Activated B cell treated with CpG ODN at 0.5 μM for 24 hours (primary cell): ENCODE measurements at regions not wholly inside any gene's neighbourhood (a gene's known extent, or its start where the extent isn't known, plus 50 kb on each side); places are given as distances from the start of the nearest gene placed in this dataset.
"Not testable (repeated sequence)": the region's sequence is repeated elsewhere in the genome, so short reads cannot be mapped to it uniquely, and the experiment has no call there.

ENCODE experiments used
- ATAC-seq: fragments of 200-7000 bp; cut with Tn5 transposase; one replicate; pipeline ENCODE4 v1.10.0; 2021; ENCODE audit warnings: low read depth, mild to moderate bottlenecking, moderate library complexity
- CTCF ChIA-PET: fragments of 350-600 bp; sonication (Branson Sonifier 250); formaldehyde crosslinking; loops from one replicate; lab custom pipeline; 2021; ENCODE audit warnings: antibody characterized with exemption; lab: Charles Lee
- POLR2A ChIA-PET: fragments of 350-600 bp; sonication (Branson Sonifier 250); formaldehyde crosslinking; loops from one replicate; lab custom pipeline; 2021; ENCODE audit warnings: antibody characterized with exemption; lab: Charles Lee
- DNase-seq: peaks from one replicate; pipeline ENCODE4 v3.0.0; 2022
- H3K27ac Mint-ChIP-seq: one replicate; pipeline ENCODE4 v1.8.0; 2020; ENCODE audit warnings: mixed read lengths
- H3K27me3 Mint-ChIP-seq: one replicate; pipeline ENCODE4 v1.8.0; 2021; ENCODE audit warnings: mixed read lengths
- H3K36me3 Mint-ChIP-seq: one replicate; pipeline ENCODE4 v1.8.0; 2021; ENCODE audit warnings: low read depth, mixed read lengths
- H3K4me1 Mint-ChIP-seq: one replicate; pipeline ENCODE4 v1.8.0; 2021; ENCODE audit warnings: mixed read lengths
- H3K4me3 Mint-ChIP-seq: one replicate; pipeline ENCODE4 v1.8.0; 2020; ENCODE audit warnings: mild to moderate bottlenecking, mixed read lengths
- H3K9me3 Mint-ChIP-seq: one replicate; pipeline ENCODE4 v1.8.0; 2020; ENCODE audit warnings: mixed read lengths
- intact Hi-C: fragments of 100-400 bp; cut with micrococcal nuclease; formaldehyde crosslinking; loops from one replicate; pipeline ENCODE4 v1.15.1; 2024
- TF ChIP-seq, protein P1 (sequence below): fragments of 200-600 bp; IDR thresholded peaks from one replicate; pipeline ENCODE4 v1.8.0; 2022; ENCODE audit warnings: antibody characterized with exemption, mild to moderate bottlenecking

DNA sequence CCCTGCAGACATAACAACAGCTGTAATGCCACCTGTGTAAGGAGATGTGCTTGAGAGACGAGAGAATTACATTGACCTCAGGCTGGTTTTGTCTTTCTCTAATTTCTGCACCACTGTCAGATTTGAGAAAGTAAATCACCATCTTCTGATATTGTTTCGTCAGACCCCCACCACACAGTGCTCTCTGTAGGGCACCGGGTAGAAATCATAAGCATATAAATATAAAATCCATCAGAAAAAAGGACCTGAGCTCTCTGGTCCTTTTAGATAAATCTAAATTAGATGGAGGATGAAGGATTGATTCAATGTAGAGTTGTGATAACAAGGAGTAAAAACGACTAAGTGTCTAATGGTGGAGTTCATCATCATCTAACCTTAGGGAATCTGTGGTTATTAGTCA, 1981.0 kb upstream of the PRR20A start:
- Mint-ChIP-seq H3K4me1 (no peaks in the 10 kb centered on the region), H3K4me3 (no peak overlapping the region), H3K27me3 (no peaks in the 10 kb centered on the region), H3K27ac (no peak overlapping the region), H3K36me3 (no peaks in the 10 kb centered on the region), H3K9me3 (peaks cover 16% of the 10 kb centered on the region)
- DNase-seq, result no peak
- no peak for ATAC-seq
- TF ChIP-seq, protein P1, sequence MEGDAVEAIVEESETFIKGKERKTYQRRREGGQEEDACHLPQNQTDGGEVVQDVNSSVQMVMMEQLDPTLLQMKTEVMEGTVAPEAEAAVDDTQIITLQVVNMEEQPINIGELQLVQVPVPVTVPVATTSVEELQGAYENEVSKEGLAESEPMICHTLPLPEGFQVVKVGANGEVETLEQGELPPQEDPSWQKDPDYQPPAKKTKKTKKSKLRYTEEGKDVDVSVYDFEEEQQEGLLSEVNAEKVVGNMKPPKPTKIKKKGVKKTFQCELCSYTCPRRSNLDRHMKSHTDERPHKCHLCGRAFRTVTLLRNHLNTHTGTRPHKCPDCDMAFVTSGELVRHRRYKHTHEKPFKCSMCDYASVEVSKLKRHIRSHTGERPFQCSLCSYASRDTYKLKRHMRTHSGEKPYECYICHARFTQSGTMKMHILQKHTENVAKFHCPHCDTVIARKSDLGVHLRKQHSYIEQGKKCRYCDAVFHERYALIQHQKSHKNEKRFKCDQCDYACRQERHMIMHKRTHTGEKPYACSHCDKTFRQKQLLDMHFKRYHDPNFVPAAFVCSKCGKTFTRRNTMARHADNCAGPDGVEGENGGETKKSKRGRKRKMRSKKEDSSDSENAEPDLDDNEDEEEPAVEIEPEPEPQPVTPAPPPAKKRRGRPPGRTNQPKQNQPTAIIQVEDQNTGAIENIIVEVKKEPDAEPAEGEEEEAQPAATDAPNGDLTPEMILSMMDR, result no peak
- POLR2A ChIA-PET, result no interaction called here
- CTCF ChIA-PET, result no interaction called here
- intact Hi-C loops, result no loop called here

DNA sequence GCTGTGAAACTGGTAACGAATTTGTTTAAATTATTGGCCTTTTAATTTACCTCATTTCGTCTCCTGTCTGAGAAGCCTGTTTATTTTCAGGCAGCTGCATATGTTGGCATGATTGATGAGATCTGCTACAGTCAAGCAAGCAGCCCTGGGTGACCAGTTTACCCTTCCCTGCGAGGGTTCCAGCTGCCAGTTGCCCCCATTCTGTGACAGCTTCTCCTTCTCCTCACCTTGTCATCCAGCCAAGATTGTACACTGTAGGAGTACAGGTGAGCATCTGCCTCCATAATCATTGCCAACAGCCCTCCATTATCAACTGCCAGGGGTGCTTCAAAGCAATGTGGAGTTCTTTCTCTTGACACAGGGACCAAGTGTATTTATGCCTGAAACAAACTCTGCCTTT, 1979.9 kb upstream of the PRR20A start:
- CTCF ChIA-PET, result no interaction called here
- Mint-ChIP-seq H3K36me3 (no peaks in the 10 kb centered on the region), H3K9me3 (peaks cover 15% of the 10 kb centered on the region), H3K27ac (no peak overlapping the region), H3K27me3 (no peaks in the 10 kb centered on the region), H3K4me1 (no peaks in the 10 kb centered on the region), H3K4me3 (no peak overlapping the region)
- ATAC-seq, result no peak
- POLR2A ChIA-PET, result no interaction called here
- TF ChIP-seq, protein P1, result no peak
- DNase-seq, result no peak
- intact Hi-C loops, result no loop called here

DNA sequence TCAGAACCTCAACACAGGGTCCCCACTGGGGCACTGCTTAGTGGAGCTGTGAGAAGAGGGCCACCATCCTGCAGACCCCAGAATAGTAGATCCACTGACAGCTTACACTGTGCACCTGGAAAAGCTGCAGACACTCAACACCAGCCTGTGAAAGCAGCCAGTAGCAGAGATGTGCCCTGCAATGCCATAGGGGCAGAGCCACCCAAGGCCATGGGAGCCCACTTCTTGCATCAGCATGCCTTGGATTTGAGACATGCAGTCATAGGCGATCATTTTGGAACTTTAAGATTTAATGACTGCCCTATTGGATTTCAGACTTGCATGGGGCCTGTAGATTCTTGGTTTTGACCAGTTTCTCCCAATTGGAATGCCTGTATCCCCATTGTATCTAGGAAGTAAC, 1962.1 kb upstream of the PRR20A start:
- POLR2A ChIA-PET, ATAC-seq, H3K27ac Mint-ChIP-seq, intact Hi-C loops, H3K36me3 Mint-ChIP-seq, DNase-seq, H3K4me3 Mint-ChIP-seq, H3K27me3 Mint-ChIP-seq, CTCF ChIA-PET, H3K4me1 Mint-ChIP-seq: not testable (repeated sequence)
- H3K9me3 Mint-ChIP-seq, result peaks cover 15% of the 10 kb centered on the region

DNA sequence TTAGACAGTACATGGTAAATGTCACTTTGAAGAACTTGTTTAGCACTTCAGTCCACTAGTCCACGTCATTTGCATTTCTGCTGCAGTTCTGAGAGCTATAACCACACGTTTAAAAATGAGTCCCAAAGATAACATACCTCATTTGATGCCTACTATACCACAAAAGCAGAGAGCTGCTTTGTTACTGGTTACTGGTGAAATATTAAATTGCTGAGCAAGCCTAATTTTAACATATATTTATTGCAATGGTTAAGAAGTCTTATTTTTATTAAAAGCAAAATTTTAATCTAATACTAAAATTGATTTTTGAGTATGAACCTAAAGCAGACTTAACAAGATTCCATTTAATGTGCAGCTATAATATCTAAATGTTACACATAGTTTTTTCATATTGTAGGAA, 1949.7 kb upstream of the PRR20A start:
- TF ChIP-seq, protein P1, result no peak
- Mint-ChIP-seq H3K9me3 (peaks cover 12% of the 10 kb centered on the region), H3K4me1 (no peaks in the 10 kb centered on the region), H3K27me3 (no peaks in the 10 kb centered on the region), H3K4me3 (no peak overlapping the region), H3K36me3 (no peaks in the 10 kb centered on the region), H3K27ac (no peak overlapping the region)
- intact Hi-C loops, result no loop called here
- ChIA-PET POLR2A (no interaction called here), CTCF (no interaction called here)
- no peak for ATAC-seq
- no peak for DNase-seq

DNA sequence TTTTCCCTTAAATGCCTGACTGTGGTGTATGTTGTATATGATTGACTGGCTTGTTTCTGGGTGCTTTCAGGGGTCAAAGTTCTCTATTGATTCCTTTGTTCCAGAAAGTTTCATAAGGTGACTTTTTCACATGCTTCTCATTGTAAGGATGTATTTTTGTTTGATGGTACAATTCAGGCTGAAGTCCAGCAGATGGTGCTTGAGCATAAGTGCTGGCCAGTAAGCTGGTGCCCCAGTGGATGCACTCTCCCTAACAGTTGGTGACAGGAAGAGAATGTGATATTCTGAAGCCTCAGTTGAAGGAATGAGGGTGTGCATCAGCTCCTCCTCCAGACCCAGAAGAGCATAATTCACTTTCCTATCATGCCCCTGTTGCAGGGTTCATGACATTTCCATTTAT, 1941.6 kb upstream of the PRR20A start:
- Mint-ChIP-seq H3K9me3 (peaks cover 16% of the 10 kb centered on the region), H3K27ac (no peak overlapping the region), H3K36me3 (no peaks in the 10 kb centered on the region), H3K27me3 (no peaks in the 10 kb centered on the region), H3K4me1 (no peaks in the 10 kb centered on the region), H3K4me3 (no peak overlapping the region)
- DNase-seq (no peak), ATAC-seq (no peak)
- intact Hi-C loops, result no loop called here
- TF ChIP-seq, protein P1, result no peak
- ChIA-PET POLR2A (no interaction called here), CTCF (no interaction called here)

DNA sequence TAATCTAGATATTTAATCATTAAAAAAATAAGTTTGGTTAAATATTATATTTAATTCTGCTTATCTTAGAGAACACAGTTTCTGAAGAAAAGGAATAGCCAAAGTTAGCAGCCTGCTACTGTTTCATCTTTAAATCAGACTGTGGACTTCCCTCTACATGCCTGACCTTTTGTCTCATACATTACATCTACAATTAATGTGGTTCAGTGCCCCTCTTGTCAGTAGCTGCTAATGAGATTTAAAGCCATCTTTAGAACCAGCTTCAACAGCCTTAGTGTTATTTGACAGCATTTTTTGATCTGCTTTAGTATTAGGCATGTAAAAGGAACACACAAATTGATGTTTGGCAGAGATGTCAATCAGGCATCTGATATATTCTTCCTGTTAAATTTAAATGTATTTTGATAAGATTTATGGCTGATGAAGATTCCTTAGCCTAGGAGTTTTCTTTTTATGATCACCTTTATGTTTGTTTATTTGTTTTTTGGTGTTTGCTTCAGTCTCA, 1925.8 kb upstream of the PRR20A start:
- POLR2A ChIA-PET, result no interaction called here
- DNase-seq (no peak), ATAC-seq (no peak)
- intact Hi-C loops, result no loop called here
- H3K27me3 Mint-ChIP-seq, result no peaks in the 10 kb centered on the region
- H3K36me3 Mint-ChIP-seq, result no peaks in the 10 kb centered on the region
- peaks cover 2% of the 10 kb centered on the region for H3K9me3 Mint-ChIP-seq
- H3K4me1 Mint-ChIP-seq, result no peaks in the 10 kb centered on the region
- TF ChIP-seq, protein P1, result no peak
- H3K27ac Mint-ChIP-seq, result no peak overlapping the region
- CTCF ChIA-PET, result no interaction called here
- no peak overlapping the region for H3K4me3 Mint-ChIP-seq
